ENCODE measurements at regions not wholly inside any gene's neighbourhood (a gene's known extent, or its start where the extent isn't known, plus 50 kb on each side); places are given as distances from the start of the nearest gene placed in this dataset.

GRCh38 chr6:14702678-14703077 is 543.2 kb upstream of the JARID2 start:
- H2BK120ac ChIP-seq (ENCODE audit: low read depth, low read length, poor library complexity, severe bottlenecking): no peak overlapping the region
- Mint-ChIP-seq H3K9me3 (peaks cover 6% of the 10 kb centered on the region in 2 experiments; a peak in 3 of 5 replicates), H3K27me3 (ENCODE audit: low read depth) (no peaks in the 10 kb centered on the region; the same call in none of the 2 replicates), H3K27ac (no peak overlapping the region), H3K4me3 (no peak overlapping the region), H3K4me1 (peaks cover 0 to 9% of the 10 kb centered on the region in 2 experiments; a peak in 2 of 4 replicates), H3K36me3 (ENCODE audit: insufficient read depth in 1 of 3, low read depth in 3 of 3) (peaks cover 6 to 8% (median 7%) of the 10 kb centered on the region in 3 experiments; a peak in 6 of 7 replicates)
- no peaks in the 10 kb centered on the region for H3K23me2 ChIP-seq (ENCODE audit: insufficient read length, low read depth, low read length, poor library complexity, severe bottlenecking)
- H4K20me1 ChIP-seq (ENCODE audit: control insufficient read depth, insufficient read depth, insufficient read length): no peaks in the 10 kb centered on the region
- H2AFZ ChIP-seq (ENCODE audit: low read length): no peak overlapping the region
- H2BK5ac ChIP-seq (ENCODE audit: insufficient read length, low read length): no peak overlapping the region
- H3K9ac ChIP-seq (ENCODE audit: extremely low read depth, insufficient read length, low read length): no peak overlapping the region
- no peak overlapping the region for H4K91ac ChIP-seq (ENCODE audit: insufficient read length, low read depth, low read length)
- TF ChIP-seq CTCF (conservative IDR thresholded peaks at IDR 0.05): no peak
- no peak overlapping the region for H2BK20ac ChIP-seq (ENCODE audit: low read depth, low read length, poor library complexity, severe bottlenecking)
- no peak overlapping the region for H3K56ac ChIP-seq (ENCODE audit: insufficient read length, low read depth, low read length)
- H2AK5ac ChIP-seq (ENCODE audit: insufficient read length, low read length): no peak overlapping the region
- H3K79me2 ChIP-seq (ENCODE audit: insufficient read depth, low read length): no peaks in the 10 kb centered on the region
- no peaks in the 10 kb centered on the region; the same call in 1 of the 2 replicates for H3K4me1 ChIP-seq (ENCODE audit: insufficient read depth, low read length)
- no peaks in the 10 kb centered on the region for H3K9me3 ChIP-seq (ENCODE audit: control insufficient read depth, low read depth, low read length)
- no peak for DNase-seq
- H2BK15ac ChIP-seq (ENCODE audit: low read depth, low read length): no peak overlapping the region
- no peak overlapping the region for H3K4me2 ChIP-seq (ENCODE audit: insufficient read depth, insufficient read length, low read length)
- no peak overlapping the region for H2BK12ac ChIP-seq (ENCODE audit: insufficient read length, low read depth, low read length)
- no peak overlapping the region for H3T11ph ChIP-seq (ENCODE audit: low read length)
- H4K8ac ChIP-seq (replicated peaks; ENCODE audit: insufficient read length, low read depth, low read length): no peak overlapping the region
- WGBS (ENCODE audit: extremely low coverage, insufficient read length, low lambda C conversion rate): no CpG with 5 or more reads among the region's 5 CpGs
- H3K27ac ChIP-seq (ENCODE audit: insufficient read length, low read depth, low read length): no peak overlapping the region
- H4K5ac ChIP-seq (ENCODE audit: insufficient read length, low read depth, low read length): no peak overlapping the region
- H3K18ac ChIP-seq (ENCODE audit: insufficient read length, low read depth, low read length): no peak overlapping the region
- H3K14ac ChIP-seq (ENCODE audit: insufficient read depth, low read length): no peak overlapping the region
- no peak overlapping the region for H3K4ac ChIP-seq (ENCODE audit: low read depth, low read length)
- H3K23ac ChIP-seq (ENCODE audit: insufficient read length, low read depth, low read length): no peak overlapping the region
- no peaks in the 10 kb centered on the region; the same call in 1 of the 2 replicates for H3K27me3 ChIP-seq (ENCODE audit: insufficient read depth, low read length)
- H3K79me1 ChIP-seq (ENCODE audit: insufficient read depth, low read depth, low read length, poor library complexity, severe bottlenecking): no peaks in the 10 kb centered on the region
